H9 (cell line): ENCODE measurements at regions not wholly inside any gene's neighbourhood (a gene's known extent, or its start where the extent isn't known, plus 50 kb on each side); places are given as distances from the start of the nearest gene placed in this dataset.

Source experiments
- DNase-seq: peaks from one replicate; pipeline ENCODE4 v3.0.0-alpha.2; 2017
- H2AFZ ChIP-seq: one replicate; pipeline ENCODE4 v1.6.1; 2013; ENCODE audit warnings: mild to moderate bottlenecking, low read length, control low read depth, moderate library complexity
- H2AK5ac ChIP-seq: 2 replicates; pipeline ENCODE4 v1.6.1; 2013; ENCODE audit warnings: low read length, control low read depth, mixed read lengths; ENCODE audit not compliant: insufficient read length
- H2BK120ac ChIP-seq: one replicate; pipeline ENCODE4 v1.6.1; 2013; ENCODE audit warnings: low read depth, mild to moderate bottlenecking, low read length, control low read depth, inconsistent platforms; ENCODE audit not compliant: poor library complexity, severe bottlenecking
- H2BK12ac ChIP-seq: 2 replicates; pipeline ENCODE4 v1.6.1; 2013; ENCODE audit warnings: low read length, control low read depth, mixed read lengths, low read depth; ENCODE audit not compliant: insufficient read length
- H2BK15ac ChIP-seq: 2 replicates; pipeline ENCODE4 v1.6.1; 2013; ENCODE audit warnings: low read depth, low read length, control low read depth
- H2BK20ac ChIP-seq: one replicate; pipeline ENCODE4 v1.6.1; 2013; ENCODE audit warnings: low read depth, mild to moderate bottlenecking, low read length, control low read depth, inconsistent platforms; ENCODE audit not compliant: poor library complexity, severe bottlenecking
- H2BK5ac ChIP-seq: 2 replicates; pipeline ENCODE4 v1.6.1; 2013; ENCODE audit warnings: low read length, control low read depth, mixed read lengths; ENCODE audit not compliant: insufficient read length
- H3K14ac ChIP-seq: 2 replicates; pipeline ENCODE4 v1.6.1; 2013; ENCODE audit warnings: low read length, control low read depth; ENCODE audit not compliant: insufficient read depth
- H3K18ac ChIP-seq: 2 replicates; pipeline ENCODE4 v1.6.1; 2013; ENCODE audit warnings: low read depth, mild to moderate bottlenecking, mixed read lengths, low read length, control low read depth; ENCODE audit not compliant: insufficient read length
- H3K23ac ChIP-seq: 2 replicates; pipeline ENCODE4 v1.6.1; 2013; ENCODE audit warnings: low read length, control low read depth, mixed read lengths, low read depth; ENCODE audit not compliant: insufficient read length
- H3K23me2 ChIP-seq: 2 replicates; pipeline ENCODE4 v1.6.1; 2013; ENCODE audit warnings: low read depth, mild to moderate bottlenecking, mixed read lengths, low read length, control low read depth; ENCODE audit not compliant: insufficient read length, poor library complexity, severe bottlenecking
- H3K27ac ChIP-seq: 2 replicates; pipeline ENCODE4 v1.5.1; 2013; ENCODE audit warnings: low read length, control low read depth, mixed read lengths, low read depth; ENCODE audit not compliant: insufficient read length
- H3K27me3 ChIP-seq: 2 replicates; pipeline ENCODE4 v1.6.1; 2013; ENCODE audit warnings: low read length, control low read depth, inconsistent platforms; ENCODE audit not compliant: insufficient read depth
- H3K4ac ChIP-seq: 2 replicates; pipeline ENCODE4 v1.6.1; 2013; ENCODE audit warnings: low read depth, mild to moderate bottlenecking, control low read depth, inconsistent platforms, low read length, moderate library complexity
- H3K4me1 ChIP-seq: 2 replicates; pipeline ENCODE4 v1.6.1; 2013; ENCODE audit warnings: low read length, control low read depth, inconsistent platforms; ENCODE audit not compliant: insufficient read depth
- H3K4me2 ChIP-seq: 2 replicates; pipeline ENCODE4 v1.6.1; 2013; ENCODE audit warnings: low read length, control low read depth, mixed read lengths; ENCODE audit not compliant: insufficient read length, insufficient read depth
- H3K56ac ChIP-seq: 2 replicates; pipeline ENCODE4 v1.6.1; 2013; ENCODE audit warnings: low read depth, mild to moderate bottlenecking, mixed read lengths, low read length, control low read depth; ENCODE audit not compliant: insufficient read length
- H3K79me1 ChIP-seq: 2 replicates; pipeline ENCODE4 v1.6.1; 2013; ENCODE audit warnings: low read depth, mild to moderate bottlenecking, moderate library complexity, low read length, control low read depth, inconsistent platforms; ENCODE audit not compliant: insufficient read depth, poor library complexity, severe bottlenecking
- H3K79me2 ChIP-seq: 2 replicates; pipeline ENCODE4 v1.6.1; 2013; ENCODE audit warnings: low read length, control low read depth, inconsistent platforms; ENCODE audit not compliant: insufficient read depth
- H3K9ac ChIP-seq: 2 replicates; pipeline ENCODE4 v1.6.1; 2013; ENCODE audit warnings: low read length, control low read depth, mixed read lengths; ENCODE audit not compliant: insufficient read length; ENCODE audit errors: extremely low read depth
- H3K9me3 ChIP-seq: one replicate; pipeline ENCODE4 v1.6.1; 2013; ENCODE audit warnings: low read depth, low read length, inconsistent platforms; ENCODE audit not compliant: control insufficient read depth
- H3T11ph ChIP-seq: one replicate; pipeline ENCODE4 v1.6.1; 2013; ENCODE audit warnings: mild to moderate bottlenecking, low read length, control low read depth, inconsistent platforms
- H4K20me1 ChIP-seq: one replicate; pipeline ENCODE4 v1.6.1; 2013; ENCODE audit not compliant: control insufficient read depth, insufficient read length, insufficient read depth
- H4K5ac ChIP-seq: 2 replicates; pipeline ENCODE4 v1.6.1; 2013; ENCODE audit warnings: low read depth, mild to moderate bottlenecking, mixed read lengths, low read length, control low read depth; ENCODE audit not compliant: insufficient read length
- H4K8ac ChIP-seq: replicated peaks from 2 replicates; pipeline ENCODE4 v1.6.1; 2013; ENCODE audit warnings: low read length, control low read depth, mixed read lengths, low read depth; ENCODE audit not compliant: insufficient read length
- H4K91ac ChIP-seq: 2 replicates; pipeline ENCODE4 v1.6.1; 2013; ENCODE audit warnings: low read depth, mild to moderate bottlenecking, moderate library complexity, mixed read lengths, low read length, control low read depth; ENCODE audit not compliant: insufficient read length
- H3K27ac Mint-ChIP-seq, 3 experiments: 2 replicates in 2 of 3; 3 replicates in 1 of 3; pipeline ENCODE4 v1.8.0; 2020 to 2021; ENCODE audit warnings: mixed read lengths in 3 of 3, mild to moderate bottlenecking in 1 of 3, moderate library complexity in 1 of 3
- H3K27me3 Mint-ChIP-seq: 2 replicates; pipeline ENCODE4 v1.8.0; 2021; ENCODE audit warnings: low read depth, mild to moderate bottlenecking, moderate library complexity, mixed read lengths
- H3K36me3 Mint-ChIP-seq, 3 experiments: 2 replicates in 2 of 3; 3 replicates in 1 of 3; pipeline ENCODE4 v1.8.0; 2020 to 2021; ENCODE audit warnings: low read depth in 3 of 3, mixed read lengths in 3 of 3; ENCODE audit not compliant: insufficient read depth in 1 of 3
- H3K4me1 Mint-ChIP-seq, 2 experiments: 2 replicates each; pipeline ENCODE4 v1.8.0; 2020; ENCODE audit warnings: mixed read lengths in 2 of 2
- H3K4me3 Mint-ChIP-seq, 2 experiments: 2 replicates in 1 of 2; 3 replicates in 1 of 2; pipeline ENCODE4 v1.8.0; 2020 to 2021; ENCODE audit warnings: mild to moderate bottlenecking in 2 of 2, mixed read lengths in 2 of 2, moderate library complexity in 1 of 2
- H3K9me3 Mint-ChIP-seq, 2 experiments: 2 replicates in 1 of 2; 3 replicates in 1 of 2; pipeline ENCODE4 v1.8.0; 2020; ENCODE audit warnings: mild to moderate bottlenecking in 2 of 2, mixed read lengths in 2 of 2, moderate library complexity in 1 of 2
- WGBS: extraction: QIAGEN DNeasy Blood & Tissue Kit; methylation state at CpG from one replicate; pipeline ENCODE4 v1.1.7; 2013; ENCODE audit warnings: missing lambda C conversion rate, low lambda C conversion rate, mixed read lengths; ENCODE audit not compliant: insufficient read length; ENCODE audit errors: extremely low coverage; 5-methylcytosine and 5-hydroxymethylcytosine counted together
- TF ChIP-seq, protein P1 (sequence below): fragments of 200-600 bp; sonication (generic); conservative IDR thresholded peaks from 3 replicates; pipeline ENCODE4 v1.8.0; 2021; ENCODE audit warnings: antibody characterized with exemption, mild to moderate bottlenecking

GRCh38 chrX:13218758-13219157, 101.1 kb downstream of the ATXN3L start:
- peaks cover 2 to 5% (median 4%) of the 10 kb centered on the region in 3 experiments; a peak in 4 of 7 replicates for H3K36me3 Mint-ChIP-seq
- Histone ChIP-seq H3K56ac (no peak overlapping the region), H4K5ac (no peak overlapping the region), H3K9me3 (peaks cover 6% of the 10 kb centered on the region), H3K79me1 (no peaks in the 10 kb centered on the region), H3K27ac (no peak overlapping the region), H3K79me2 (no peaks in the 10 kb centered on the region), H3K4me2 (no peak overlapping the region), H2BK5ac (no peak overlapping the region), H4K20me1 (no peaks in the 10 kb centered on the region), H2BK120ac (no peak overlapping the region), H4K8ac (no peak overlapping the region), H3K4me1 (peaks cover 11% of the 10 kb centered on the region; the same call in 1 of the 2 replicates), H3T11ph (no peak overlapping the region), H3K14ac (no peak overlapping the region), H3K23ac (no peak overlapping the region), H3K9ac (no peak overlapping the region), H3K18ac (no peak overlapping the region), H3K4ac (no peak overlapping the region), H3K27me3 (no peaks in the 10 kb centered on the region), H2BK15ac (no peak overlapping the region), H2BK20ac (no peak overlapping the region), H4K91ac (no peak overlapping the region), H2AFZ (no peak overlapping the region), H2BK12ac (no peak overlapping the region), H2AK5ac (no peak overlapping the region), H3K23me2 (no peaks in the 10 kb centered on the region)
- no CpG with 5 or more reads among the region's 3 CpGs for WGBS
- H3K9me3 Mint-ChIP-seq: peaks cover 53 to 61% of the 10 kb centered on the region in 2 experiments
- TF ChIP-seq, protein P1, sequence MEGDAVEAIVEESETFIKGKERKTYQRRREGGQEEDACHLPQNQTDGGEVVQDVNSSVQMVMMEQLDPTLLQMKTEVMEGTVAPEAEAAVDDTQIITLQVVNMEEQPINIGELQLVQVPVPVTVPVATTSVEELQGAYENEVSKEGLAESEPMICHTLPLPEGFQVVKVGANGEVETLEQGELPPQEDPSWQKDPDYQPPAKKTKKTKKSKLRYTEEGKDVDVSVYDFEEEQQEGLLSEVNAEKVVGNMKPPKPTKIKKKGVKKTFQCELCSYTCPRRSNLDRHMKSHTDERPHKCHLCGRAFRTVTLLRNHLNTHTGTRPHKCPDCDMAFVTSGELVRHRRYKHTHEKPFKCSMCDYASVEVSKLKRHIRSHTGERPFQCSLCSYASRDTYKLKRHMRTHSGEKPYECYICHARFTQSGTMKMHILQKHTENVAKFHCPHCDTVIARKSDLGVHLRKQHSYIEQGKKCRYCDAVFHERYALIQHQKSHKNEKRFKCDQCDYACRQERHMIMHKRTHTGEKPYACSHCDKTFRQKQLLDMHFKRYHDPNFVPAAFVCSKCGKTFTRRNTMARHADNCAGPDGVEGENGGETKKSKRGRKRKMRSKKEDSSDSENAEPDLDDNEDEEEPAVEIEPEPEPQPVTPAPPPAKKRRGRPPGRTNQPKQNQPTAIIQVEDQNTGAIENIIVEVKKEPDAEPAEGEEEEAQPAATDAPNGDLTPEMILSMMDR: no peak
- peaks cover 36 to 38% of the 10 kb centered on the region in 2 experiments for H3K4me1 Mint-ChIP-seq
- DNase-seq: no peak
- peaks cover 2% of the 10 kb centered on the region; the same call in 1 of the 2 replicates for H3K27me3 Mint-ChIP-seq
- no peak overlapping the region for H3K4me3 Mint-ChIP-seq
- no peak overlapping the region for H3K27ac Mint-ChIP-seq
